ENCODE measurements at regions not wholly inside any gene's neighbourhood (a gene's known extent, or its start where the extent isn't known, plus 50 kb on each side); places are given as distances from the start of the nearest gene placed in this dataset.

DNA sequence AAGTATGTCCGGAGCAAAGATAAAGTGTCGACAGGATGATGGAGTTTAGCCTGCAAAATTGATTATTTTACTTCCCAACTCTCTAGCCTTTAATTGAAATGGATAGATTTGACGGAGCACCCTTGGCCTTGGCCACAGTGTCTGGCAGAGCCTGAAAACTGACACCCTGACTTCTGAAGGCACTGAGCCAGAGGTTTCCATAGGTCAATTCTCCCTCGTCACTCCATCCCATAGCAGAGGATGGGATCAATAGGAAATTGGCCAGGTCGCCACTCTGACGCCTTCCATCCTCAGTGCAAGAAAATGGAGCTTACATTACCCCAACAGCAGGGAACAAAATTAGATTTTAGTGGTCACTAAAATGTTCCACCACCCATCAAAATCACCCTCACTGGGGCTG lies 90.4 kb upstream of the CDH11 start:
- POLR2A ChIA-PET = no interaction called here
- CTCF ChIA-PET = no interaction called here
- no peak for DNase-seq (ENCODE audit: extremely low spot score)
- TF ChIP-seq TARDBP (IDR thresholded peaks at IDR 0.05) (no peak), ARNT (IDR thresholded peaks at IDR 0.05) (no peak), LEF1 (IDR thresholded peaks at IDR 0.05; ENCODE audit: borderline replicate concordance) (no peak), NFRKB (IDR thresholded peaks at IDR 0.05) (no peak), SP1 (IDR thresholded peaks at IDR 0.05) (no peak), SUZ12 (IDR thresholded peaks at IDR 0.05) (no peak), BHLHE40 (IDR thresholded peaks at IDR 0.05; ENCODE audit: borderline replicate concordance) (no peak), FOXK2 (IDR thresholded peaks at IDR 0.05) (no peak), HDGF (IDR thresholded peaks at IDR 0.05; ENCODE audit: borderline replicate concordance) (no peak), CTBP1 (IDR thresholded peaks at IDR 0.05; ENCODE audit: borderline replicate concordance) (no peak), FOXA1 (IDR thresholded peaks at IDR 0.05) (no peak), ELF4 (IDR thresholded peaks at IDR 0.05) (no peak)
- TF ChIP-seq, protein P1, sequence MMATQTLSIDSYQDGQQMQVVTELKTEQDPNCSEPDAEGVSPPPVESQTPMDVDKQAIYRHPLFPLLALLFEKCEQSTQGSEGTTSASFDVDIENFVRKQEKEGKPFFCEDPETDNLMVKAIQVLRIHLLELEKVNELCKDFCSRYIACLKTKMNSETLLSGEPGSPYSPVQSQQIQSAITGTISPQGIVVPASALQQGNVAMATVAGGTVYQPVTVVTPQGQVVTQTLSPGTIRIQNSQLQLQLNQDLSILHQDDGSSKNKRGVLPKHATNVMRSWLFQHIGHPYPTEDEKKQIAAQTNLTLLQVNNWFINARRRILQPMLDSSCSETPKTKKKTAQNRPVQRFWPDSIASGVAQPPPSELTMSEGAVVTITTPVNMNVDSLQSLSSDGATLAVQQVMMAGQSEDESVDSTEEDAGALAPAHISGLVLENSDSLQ (IDR thresholded peaks at IDR 0.05) = no peak

DNA sequence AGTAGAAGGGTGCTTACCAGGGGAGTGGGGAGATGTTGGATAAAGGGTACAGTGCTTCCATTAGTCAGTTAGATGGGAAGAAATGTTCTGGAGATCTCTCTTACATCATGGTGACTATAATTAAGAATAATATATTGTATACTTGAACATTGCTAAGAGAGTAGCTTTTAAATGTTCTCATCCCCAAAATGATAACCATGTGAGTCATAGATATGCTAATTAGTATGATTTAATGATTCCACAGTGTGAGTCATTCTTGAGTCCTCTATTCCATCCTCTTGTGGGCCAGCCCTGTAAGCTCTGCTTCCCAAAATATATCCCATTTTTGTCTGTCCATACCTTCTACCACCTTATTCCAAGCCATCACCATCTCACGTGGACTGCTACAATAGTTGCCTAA lies 80.6 kb upstream of the CDH11 start:
- CTCF ChIA-PET = no interaction called here
- POLR2A ChIA-PET = no interaction called here
- no peak for TF ChIP-seq TARDBP (IDR thresholded peaks at IDR 0.05)
- TF ChIP-seq LEF1 (IDR thresholded peaks at IDR 0.05; ENCODE audit: borderline replicate concordance) = no peak
- no peak for TF ChIP-seq NFRKB (IDR thresholded peaks at IDR 0.05)
- no peak for TF ChIP-seq CTBP1 (IDR thresholded peaks at IDR 0.05; ENCODE audit: borderline replicate concordance)
- TF ChIP-seq L3MBTL2 (conservative IDR thresholded peaks at IDR 0.05) = no peak
- TF ChIP-seq FOXA1 (IDR thresholded peaks at IDR 0.05) = no peak
- TF ChIP-seq ELF4 (IDR thresholded peaks at IDR 0.05) = no peak
- TF ChIP-seq SP1 (IDR thresholded peaks at IDR 0.05) = no peak
- TF ChIP-seq, protein P1 (IDR thresholded peaks at IDR 0.05) = no peak
- TF ChIP-seq ARNT (IDR thresholded peaks at IDR 0.05) = no peak
- TF ChIP-seq FOXM1 (IDR thresholded peaks at IDR 0.05; ENCODE audit: borderline replicate concordance) = no peak
- TF ChIP-seq ZNF384 (IDR thresholded peaks at IDR 0.05) = no peak
- no peak for TF ChIP-seq FOXK2 (IDR thresholded peaks at IDR 0.05)
- no peak for TF ChIP-seq SUZ12 (IDR thresholded peaks at IDR 0.05)
- no peak for TF ChIP-seq HDGF (IDR thresholded peaks at IDR 0.05; ENCODE audit: borderline replicate concordance)
- no peak for TF ChIP-seq BHLHE40 (IDR thresholded peaks at IDR 0.05; ENCODE audit: borderline replicate concordance)
- no peak for DNase-seq (ENCODE audit: extremely low spot score)

DNA sequence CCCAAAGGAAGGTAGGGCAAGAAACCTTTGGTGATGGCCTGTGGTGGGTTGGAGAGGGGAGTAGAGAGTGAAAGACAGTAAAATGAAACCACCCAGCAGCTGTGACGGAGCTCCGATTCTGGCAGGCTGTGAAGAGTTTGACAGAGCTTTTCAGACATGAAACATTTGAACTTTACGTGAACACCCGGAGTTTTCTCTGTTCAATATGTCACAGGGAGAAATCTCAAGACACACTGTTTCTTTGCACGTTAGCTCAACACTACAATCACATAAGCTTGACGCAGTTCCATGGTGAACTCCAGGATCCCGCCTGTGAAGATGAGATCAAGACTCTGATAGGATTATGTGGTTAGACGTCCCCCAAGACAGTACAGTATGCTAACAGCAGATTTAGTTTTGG lies 79.6 kb upstream of the CDH11 start:
- ChIA-PET POLR2A (no interaction called here), CTCF (no interaction called here)
- TF ChIP-seq FOXM1 (IDR thresholded peaks at IDR 0.05; ENCODE audit: borderline replicate concordance) = no peak
- TF ChIP-seq ELF4 (IDR thresholded peaks at IDR 0.05) = no peak
- TF ChIP-seq, protein P1 (IDR thresholded peaks at IDR 0.05) = no peak
- TF ChIP-seq NFRKB (IDR thresholded peaks at IDR 0.05) = no peak
- no peak for TF ChIP-seq CTBP1 (IDR thresholded peaks at IDR 0.05; ENCODE audit: borderline replicate concordance)
- no peak for TF ChIP-seq FOXA1 (IDR thresholded peaks at IDR 0.05)
- TF ChIP-seq SP1 (IDR thresholded peaks at IDR 0.05) = no peak
- no peak for TF ChIP-seq FOXK2 (IDR thresholded peaks at IDR 0.05)
- no peak for TF ChIP-seq BHLHE40 (IDR thresholded peaks at IDR 0.05; ENCODE audit: borderline replicate concordance)
- TF ChIP-seq ZNF384 (IDR thresholded peaks at IDR 0.05) = no peak
- DNase-seq (ENCODE audit: extremely low spot score) = no peak

DNA sequence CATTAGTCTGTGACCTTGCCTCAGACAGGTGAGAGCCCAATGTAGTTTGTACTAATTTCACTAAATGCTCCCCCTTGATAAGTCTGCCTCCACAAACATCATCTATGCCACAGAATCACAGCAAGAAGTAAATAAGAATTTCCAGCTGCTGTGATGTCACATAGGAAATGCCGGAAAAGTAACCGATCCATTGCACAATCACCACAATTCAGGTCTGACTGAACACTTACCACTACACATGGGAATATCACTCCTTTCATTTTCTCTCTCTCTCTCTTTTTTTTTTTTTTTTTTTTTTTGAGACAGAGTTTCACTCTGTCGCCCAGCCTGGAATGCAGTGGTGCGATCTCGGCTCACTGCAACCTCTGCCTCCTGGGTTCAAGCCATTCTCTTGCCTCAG lies 79.0 kb upstream of the CDH11 start:
- CTCF ChIA-PET = no interaction called here
- DNase-seq (ENCODE audit: extremely low spot score) = no peak
- TF ChIP-seq ELF4 (IDR thresholded peaks at IDR 0.05) (no peak), CTBP1 (IDR thresholded peaks at IDR 0.05; ENCODE audit: borderline replicate concordance) (no peak), HDGF (IDR thresholded peaks at IDR 0.05; ENCODE audit: borderline replicate concordance) (no peak), LEF1 (IDR thresholded peaks at IDR 0.05; ENCODE audit: borderline replicate concordance) (no peak), L3MBTL2 (conservative IDR thresholded peaks at IDR 0.05) (no peak), SP1 (IDR thresholded peaks at IDR 0.05) (no peak)
- TF ChIP-seq, protein P1 (IDR thresholded peaks at IDR 0.05) = no peak
- POLR2A ChIA-PET = no interaction called here

DNA sequence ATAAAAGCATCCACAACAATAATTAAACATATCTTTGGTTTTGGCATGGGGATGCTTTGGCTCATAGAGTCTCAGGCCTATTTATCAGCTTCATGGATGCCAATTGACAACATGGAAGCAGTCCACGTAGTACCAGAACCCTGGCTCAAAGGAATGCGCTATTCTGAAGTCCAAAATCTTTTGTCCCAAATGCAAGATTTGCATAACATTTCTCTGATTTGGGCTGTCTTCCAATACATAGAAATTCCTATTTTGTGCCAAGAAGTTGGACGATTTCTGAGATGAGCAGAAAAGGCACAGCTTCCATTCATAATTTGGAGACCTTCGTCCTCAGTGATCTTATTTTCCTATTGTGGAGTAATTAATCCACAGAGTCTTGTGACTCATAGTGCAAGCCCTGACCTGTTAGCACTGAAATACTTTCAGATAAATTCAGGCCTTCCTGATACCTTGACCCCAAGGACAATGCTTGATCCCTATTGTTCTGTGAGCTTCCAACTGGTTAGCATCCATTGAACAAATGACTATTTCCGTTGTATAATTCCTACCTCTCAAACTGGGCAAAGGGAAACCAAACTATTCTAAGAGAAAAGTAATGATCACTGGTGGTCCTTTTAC lies 78.4 kb upstream of the CDH11 start:
- DNase-seq (ENCODE audit: extremely low spot score) = no peak
- TF ChIP-seq TARDBP (IDR thresholded peaks at IDR 0.05) (no peak), SUZ12 (IDR thresholded peaks at IDR 0.05) (no peak), FOXA1 (IDR thresholded peaks at IDR 0.05) (no peak), BHLHE40 (IDR thresholded peaks at IDR 0.05; ENCODE audit: borderline replicate concordance) (no peak), CTBP1 (IDR thresholded peaks at IDR 0.05; ENCODE audit: borderline replicate concordance) (no peak), ELF4 (IDR thresholded peaks at IDR 0.05) (no peak), ARNT (IDR thresholded peaks at IDR 0.05) (no peak), SP1 (IDR thresholded peaks at IDR 0.05) (no peak), FOXK2 (IDR thresholded peaks at IDR 0.05) (no peak), NFRKB (IDR thresholded peaks at IDR 0.05) (no peak), LEF1 (IDR thresholded peaks at IDR 0.05; ENCODE audit: borderline replicate concordance) (no peak), HDGF (IDR thresholded peaks at IDR 0.05; ENCODE audit: borderline replicate concordance) (no peak)
- CTCF ChIA-PET = no interaction called here
- POLR2A ChIA-PET = no interaction called here

Data from HEK293T (cell line).